ENCODE measurements at regions not wholly inside any gene's neighbourhood (a gene's known extent, or its start where the extent isn't known, plus 50 kb on each side); places are given as distances from the start of the nearest gene placed in this dataset.

DNA sequence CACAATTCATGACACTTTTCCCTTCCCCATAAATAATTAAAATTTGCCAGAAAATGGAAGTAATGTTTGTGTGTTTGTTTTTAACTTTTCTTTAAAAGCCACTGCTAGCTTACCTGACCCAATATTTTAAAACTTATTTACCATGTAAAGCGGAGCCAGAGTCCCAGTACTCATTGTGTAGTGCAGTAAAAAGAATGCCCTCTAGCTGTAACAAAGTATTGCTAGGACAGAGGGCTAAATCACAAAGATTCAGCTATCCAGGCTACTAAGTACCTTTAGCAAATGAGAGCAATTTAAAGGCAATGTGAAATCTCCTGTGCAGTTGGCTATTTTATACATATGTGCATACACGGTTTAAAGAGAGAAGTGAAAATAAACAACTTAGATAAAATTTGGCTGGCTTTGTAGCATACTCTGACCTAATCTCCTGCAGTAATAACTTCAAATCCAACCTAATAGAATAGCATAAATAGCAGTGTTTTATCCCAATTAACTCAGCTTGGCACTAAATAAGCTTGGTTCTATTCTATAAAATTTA lies 997.4 kb upstream of the PIK3C3 start:
- H3K4me3 ChIP-seq (ENCODE audit: insufficient read depth, low read length, poor library complexity, severe bottlenecking): no peak overlapping the region
- H3K4me2 ChIP-seq (ENCODE audit: low read depth, low read length, poor library complexity, severe bottlenecking): no peak overlapping the region
- no peaks in the 10 kb centered on the region for H3K79me2 ChIP-seq (ENCODE audit: insufficient read depth, low read length)
- H3K27me3 ChIP-seq (ENCODE audit: low read length): no peaks in the 10 kb centered on the region
- no peak overlapping the region for H3K27ac ChIP-seq (ENCODE audit: low read depth, low read length)
- H3K9ac ChIP-seq (ENCODE audit: low read length): no peak overlapping the region
- H3K9me2 ChIP-seq (replicated peaks; ENCODE audit: insufficient read depth, low read length): no peaks in the 10 kb centered on the region
- no peaks in the 10 kb centered on the region for H3K36me3 ChIP-seq (ENCODE audit: low read length)
- no peaks in the 10 kb centered on the region for H3K9me3 ChIP-seq (ENCODE audit: insufficient read depth, low read length)
- TF ChIP-seq, protein P1, sequence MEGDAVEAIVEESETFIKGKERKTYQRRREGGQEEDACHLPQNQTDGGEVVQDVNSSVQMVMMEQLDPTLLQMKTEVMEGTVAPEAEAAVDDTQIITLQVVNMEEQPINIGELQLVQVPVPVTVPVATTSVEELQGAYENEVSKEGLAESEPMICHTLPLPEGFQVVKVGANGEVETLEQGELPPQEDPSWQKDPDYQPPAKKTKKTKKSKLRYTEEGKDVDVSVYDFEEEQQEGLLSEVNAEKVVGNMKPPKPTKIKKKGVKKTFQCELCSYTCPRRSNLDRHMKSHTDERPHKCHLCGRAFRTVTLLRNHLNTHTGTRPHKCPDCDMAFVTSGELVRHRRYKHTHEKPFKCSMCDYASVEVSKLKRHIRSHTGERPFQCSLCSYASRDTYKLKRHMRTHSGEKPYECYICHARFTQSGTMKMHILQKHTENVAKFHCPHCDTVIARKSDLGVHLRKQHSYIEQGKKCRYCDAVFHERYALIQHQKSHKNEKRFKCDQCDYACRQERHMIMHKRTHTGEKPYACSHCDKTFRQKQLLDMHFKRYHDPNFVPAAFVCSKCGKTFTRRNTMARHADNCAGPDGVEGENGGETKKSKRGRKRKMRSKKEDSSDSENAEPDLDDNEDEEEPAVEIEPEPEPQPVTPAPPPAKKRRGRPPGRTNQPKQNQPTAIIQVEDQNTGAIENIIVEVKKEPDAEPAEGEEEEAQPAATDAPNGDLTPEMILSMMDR (IDR thresholded peaks at IDR 0.05; ENCODE audit: insufficient read depth, low read length, poor library complexity, severe bottlenecking): no peak
- no peak for TF ChIP-seq EZH2phosphoT487 (conservative IDR thresholded peaks at IDR 0.05; ENCODE audit: low read length)
- no peak overlapping the region for H2AFZ ChIP-seq (ENCODE audit: low read depth, low read length, severe bottlenecking)
- H3F3A ChIP-seq (ENCODE audit: insufficient read depth): no peaks in the 10 kb centered on the region
- no peaks in the 10 kb centered on the region for H4K20me1 ChIP-seq (ENCODE audit: low read depth, low read length)

DNA sequence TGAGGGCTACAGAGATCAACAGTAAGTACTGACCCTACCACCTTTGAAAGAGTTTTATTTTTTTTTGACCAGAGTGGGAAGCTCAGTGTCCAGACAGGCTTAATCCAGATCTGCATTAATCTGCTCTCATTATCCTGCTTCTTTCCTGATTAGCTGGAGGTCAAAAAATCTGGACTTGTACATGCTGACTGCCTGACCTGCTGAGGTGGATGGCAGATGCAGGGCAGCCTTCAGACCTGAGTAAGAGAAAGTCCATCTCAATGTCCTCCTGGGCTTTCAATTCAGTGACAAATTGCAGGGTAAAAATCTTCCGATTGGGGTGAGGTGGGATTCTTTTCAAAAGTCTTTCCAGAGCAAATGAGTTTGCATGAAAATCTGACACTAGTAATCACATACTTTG lies 998.8 kb upstream of the PIK3C3 start:
- Histone ChIP-seq H4K20me1 (ENCODE audit: low read depth, low read length) (no peaks in the 10 kb centered on the region), H3F3A (ENCODE audit: insufficient read depth) (no peaks in the 10 kb centered on the region), H3K4me2 (ENCODE audit: low read depth, low read length, poor library complexity, severe bottlenecking) (no peak overlapping the region), H3K27ac (ENCODE audit: low read depth, low read length) (no peak overlapping the region), H3K4me3 (ENCODE audit: insufficient read depth, low read length, poor library complexity, severe bottlenecking) (no peak overlapping the region), H3K27me3 (ENCODE audit: low read length) (no peaks in the 10 kb centered on the region), H3K9ac (ENCODE audit: low read length) (no peak overlapping the region), H3K9me2 (replicated peaks; ENCODE audit: insufficient read depth, low read length) (no peaks in the 10 kb centered on the region), H3K9me3 (ENCODE audit: insufficient read depth, low read length) (no peaks in the 10 kb centered on the region), H3K79me2 (ENCODE audit: insufficient read depth, low read length) (no peaks in the 10 kb centered on the region), H2AFZ (ENCODE audit: low read depth, low read length, severe bottlenecking) (no peak overlapping the region), H3K36me3 (ENCODE audit: low read length) (no peaks in the 10 kb centered on the region)
- TF ChIP-seq EZH2phosphoT487 (conservative IDR thresholded peaks at IDR 0.05; ENCODE audit: low read length): no peak
- TF ChIP-seq, protein P1 (IDR thresholded peaks at IDR 0.05; ENCODE audit: insufficient read depth, low read length, poor library complexity, severe bottlenecking): no peak

DNA sequence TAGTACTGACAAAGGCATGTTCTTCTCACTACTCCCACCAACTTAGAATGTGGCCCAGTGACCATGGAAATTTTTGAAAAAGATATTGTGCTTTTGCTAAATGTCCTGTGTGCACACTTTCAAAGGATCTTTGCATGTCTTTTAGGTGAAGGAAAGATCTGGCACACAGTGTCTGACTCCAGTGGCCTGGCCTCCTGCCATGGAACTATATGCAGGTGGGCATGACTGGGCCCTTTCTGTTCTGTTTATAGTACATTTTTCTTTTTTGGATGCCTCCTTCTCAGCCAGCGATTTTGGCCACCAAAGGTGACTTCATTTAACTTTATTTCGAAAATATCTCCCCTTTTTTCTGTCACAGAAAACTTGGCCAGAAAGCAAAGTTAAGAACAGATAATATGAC lies 999.7 kb upstream of the PIK3C3 start:
- Histone ChIP-seq H3K79me2 (ENCODE audit: insufficient read depth, low read length) (no peaks in the 10 kb centered on the region), H3K4me2 (ENCODE audit: low read depth, low read length, poor library complexity, severe bottlenecking) (no peak overlapping the region), H3K4me3 (ENCODE audit: insufficient read depth, low read length, poor library complexity, severe bottlenecking) (no peak overlapping the region), H3K9me3 (ENCODE audit: insufficient read depth, low read length) (no peaks in the 10 kb centered on the region), H4K20me1 (ENCODE audit: low read depth, low read length) (no peaks in the 10 kb centered on the region), H3K27ac (ENCODE audit: low read depth, low read length) (no peak overlapping the region), H3K36me3 (ENCODE audit: low read length) (no peaks in the 10 kb centered on the region), H2AFZ (ENCODE audit: low read depth, low read length, severe bottlenecking) (no peak overlapping the region), H3K9me2 (replicated peaks; ENCODE audit: insufficient read depth, low read length) (no peaks in the 10 kb centered on the region), H3K9ac (ENCODE audit: low read length) (no peak overlapping the region), H3F3A (ENCODE audit: insufficient read depth) (no peaks in the 10 kb centered on the region), H3K27me3 (ENCODE audit: low read length) (no peaks in the 10 kb centered on the region)
- TF ChIP-seq, protein P1 (IDR thresholded peaks at IDR 0.05; ENCODE audit: insufficient read depth, low read length, poor library complexity, severe bottlenecking): no peak
- TF ChIP-seq EZH2phosphoT487 (conservative IDR thresholded peaks at IDR 0.05; ENCODE audit: low read length): no peak

Measured in SU-DHL-6 (cell line).